ENCODE measurements at regions not wholly inside any gene's neighbourhood (a gene's known extent, or its start where the extent isn't known, plus 50 kb on each side); places are given as distances from the start of the nearest gene placed in this dataset.

DNA sequence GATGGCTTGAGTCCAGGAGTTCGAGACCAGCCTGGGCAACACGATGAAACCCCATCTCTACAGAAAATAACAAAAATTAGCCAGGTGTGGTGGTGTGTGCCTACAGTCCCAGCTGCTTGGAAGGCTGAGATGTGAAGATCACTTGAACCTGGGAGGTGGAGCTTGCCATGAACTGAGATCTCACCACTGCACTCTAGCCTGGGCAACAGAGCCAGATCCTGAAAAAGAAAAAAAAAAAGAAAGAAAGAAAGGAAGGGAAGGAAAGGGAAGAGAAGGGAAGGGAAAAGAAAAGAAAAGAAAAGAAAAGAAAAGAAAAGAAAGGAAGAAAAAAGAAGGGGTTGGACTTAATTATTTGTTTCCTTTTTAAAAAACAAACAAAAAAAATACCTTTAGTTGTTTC is 764.2 kb downstream of the IRX1 start:
- Histone ChIP-seq H3K9me3 (ENCODE audit: control insufficient read depth, low read length) (no peaks in the 10 kb centered on the region), H3K4me2 (ENCODE audit: low read length) (no peak overlapping the region), H3K4me3 (ENCODE audit: low read depth, low read length) (no peak overlapping the region), H3K27ac (no peak overlapping the region), H3K79me2 (no peaks in the 10 kb centered on the region), H3K9ac (no peak overlapping the region), H3K27me3 (ENCODE audit: control insufficient read depth, insufficient read depth, low read length) (no peaks in the 10 kb centered on the region), H3K4me1 (no peaks in the 10 kb centered on the region), H2AFZ (no peak overlapping the region), H3K36me3 (ENCODE audit: control insufficient read depth, insufficient read depth, low read length) (no peaks in the 10 kb centered on the region)
- no peak for TF ChIP-seq CTCF (IDR thresholded peaks at IDR 0.05)

GRCh38 chr5:4361753-4362152 is 766.1 kb downstream of the IRX1 start:
- Histone ChIP-seq H2AFZ (no peak overlapping the region), H3K27me3 (ENCODE audit: control insufficient read depth, insufficient read depth, low read length) (no peaks in the 10 kb centered on the region), H3K9ac (no peak overlapping the region), H3K4me3 (ENCODE audit: low read depth, low read length) (no peak overlapping the region), H3K36me3 (ENCODE audit: control insufficient read depth, insufficient read depth, low read length) (no peaks in the 10 kb centered on the region), H3K79me2 (no peaks in the 10 kb centered on the region), H3K9me3 (ENCODE audit: control insufficient read depth, low read length) (no peaks in the 10 kb centered on the region), H3K4me1 (no peaks in the 10 kb centered on the region), H3K4me2 (ENCODE audit: low read length) (no peak overlapping the region), H3K27ac (no peak overlapping the region)
- TF ChIP-seq CTCF (IDR thresholded peaks at IDR 0.05), result no peak

DNA sequence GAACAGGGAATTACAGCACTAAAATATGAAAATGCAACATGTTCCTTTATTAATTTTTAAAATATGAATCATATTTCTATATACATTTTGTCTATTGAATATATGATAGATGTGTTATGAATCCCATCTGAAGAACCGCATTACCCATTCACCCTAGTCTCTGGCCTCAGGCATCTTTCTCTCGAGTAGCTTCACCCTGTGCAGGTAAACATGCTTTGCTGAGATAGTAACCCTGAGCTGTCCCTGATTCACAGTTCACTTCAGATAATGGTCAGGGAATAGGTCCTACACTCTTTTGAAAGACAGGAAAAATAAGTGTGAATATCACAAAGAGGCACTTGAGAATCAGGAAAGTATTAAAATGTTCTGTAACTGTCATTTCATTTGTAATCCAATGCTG is 766.8 kb downstream of the IRX1 start:
- no peak overlapping the region for H3K9ac ChIP-seq
- no peaks in the 10 kb centered on the region for H3K4me1 ChIP-seq
- H3K9me3 ChIP-seq (ENCODE audit: control insufficient read depth, low read length), result no peaks in the 10 kb centered on the region
- H2AFZ ChIP-seq, result no peak overlapping the region
- H3K4me2 ChIP-seq (ENCODE audit: low read length), result no peak overlapping the region
- no peaks in the 10 kb centered on the region for H3K36me3 ChIP-seq (ENCODE audit: control insufficient read depth, insufficient read depth, low read length)
- no peak overlapping the region for H3K4me3 ChIP-seq (ENCODE audit: low read depth, low read length)
- no peaks in the 10 kb centered on the region for H3K79me2 ChIP-seq
- no peak for TF ChIP-seq CTCF (IDR thresholded peaks at IDR 0.05)
- H3K27ac ChIP-seq, result no peak overlapping the region
- H3K27me3 ChIP-seq (ENCODE audit: control insufficient read depth, insufficient read depth, low read length), result no peaks in the 10 kb centered on the region

DNA sequence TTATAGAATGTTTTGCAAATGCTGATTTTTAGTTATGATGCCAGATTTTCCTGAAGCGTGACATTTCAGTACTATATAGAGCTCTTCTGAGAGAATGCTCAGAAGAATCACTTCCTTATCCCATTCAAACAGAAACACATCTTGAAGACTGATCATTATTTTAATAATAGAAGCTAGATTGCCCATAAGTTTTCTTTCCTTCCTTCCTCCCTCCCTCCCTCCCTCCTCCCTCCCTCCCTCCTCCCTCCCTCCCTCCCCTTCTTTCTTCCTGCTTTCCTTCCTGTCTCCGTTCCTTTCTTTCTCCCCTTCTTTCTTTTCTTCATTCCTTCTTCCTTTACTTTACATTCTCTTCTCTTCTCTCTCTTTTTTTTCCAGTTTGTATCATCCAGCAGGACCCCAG is 767.4 kb downstream of the IRX1 start:
- no peaks in the 10 kb centered on the region for H3K36me3 ChIP-seq (ENCODE audit: control insufficient read depth, insufficient read depth, low read length)
- H3K27ac ChIP-seq, result no peak overlapping the region
- no peaks in the 10 kb centered on the region for H3K4me1 ChIP-seq
- H3K4me3 ChIP-seq (ENCODE audit: low read depth, low read length), result no peak overlapping the region
- TF ChIP-seq CTCF (IDR thresholded peaks at IDR 0.05), result no peak
- H3K9ac ChIP-seq, result no peak overlapping the region
- no peak overlapping the region for H2AFZ ChIP-seq
- H3K79me2 ChIP-seq, result no peaks in the 10 kb centered on the region
- H3K9me3 ChIP-seq (ENCODE audit: control insufficient read depth, low read length), result no peaks in the 10 kb centered on the region
- H3K4me2 ChIP-seq (ENCODE audit: low read length), result no peak overlapping the region
- H3K27me3 ChIP-seq (ENCODE audit: control insufficient read depth, insufficient read depth, low read length), result no peaks in the 10 kb centered on the region

- Histone ChIP-seq H3K27me3 (ENCODE audit: control insufficient read depth, insufficient read depth, low read length) (no peaks in the 10 kb centered on the region), H2AFZ (no peak overlapping the region), H3K4me3 (ENCODE audit: low read depth, low read length) (no peak overlapping the region), H3K4me1 (no peaks in the 10 kb centered on the region), H3K27ac (no peak overlapping the region), H3K36me3 (ENCODE audit: control insufficient read depth, insufficient read depth, low read length) (no peaks in the 10 kb centered on the region), H3K9me3 (ENCODE audit: control insufficient read depth, low read length) (no peaks in the 10 kb centered on the region), H3K9ac (no peak overlapping the region), H3K4me2 (ENCODE audit: low read length) (no peak overlapping the region), H3K79me2 (no peaks in the 10 kb centered on the region)
- TF ChIP-seq CTCF (IDR thresholded peaks at IDR 0.05), result no peak
These were observed 771.0 kb downstream of the IRX1 start for GRCh38 chr5:4366628-4367027.
